Loucy (cell line): ENCODE measurements at regions not wholly inside any gene's neighbourhood (a gene's known extent, or its start where the extent isn't known, plus 50 kb on each side); places are given as distances from the start of the nearest gene placed in this dataset.

Source experiments
- H2AFZ ChIP-seq: fragments of 200-600 bp; sonication (generic); 2 replicates; pipeline ENCODE4 v1.6.0; 2016; ENCODE audit warnings: antibody characterized with exemption, mild to moderate bottlenecking, low read length, moderate library complexity
- H3F3A ChIP-seq: fragments of 200-600 bp; 2 replicates; pipeline ENCODE4 v1.6.0; 2016; ENCODE audit warnings: antibody characterized with exemption, low read depth, mild to moderate bottlenecking
- H3K27me3 ChIP-seq: fragments of 200-600 bp; sonication (generic); 2 replicates; pipeline ENCODE4 v1.6.1; 2014; ENCODE audit warnings: low read length, mild to moderate bottlenecking; ENCODE audit not compliant: insufficient read depth, poor library complexity, severe bottlenecking
- H3K36me3 ChIP-seq: fragments of 200-600 bp; sonication (generic); 2 replicates; pipeline ENCODE4 v1.6.1; 2016; ENCODE audit warnings: low read length; ENCODE audit not compliant: insufficient read depth
- H3K4me1 ChIP-seq: fragments of 200-600 bp; sonication (generic); 2 replicates; pipeline ENCODE4 v1.5.1; 2014; ENCODE audit warnings: low read length, mild to moderate bottlenecking; ENCODE audit not compliant: insufficient read depth, poor library complexity, severe bottlenecking
- H3K4me2 ChIP-seq: fragments of 200-600 bp; sonication (generic); 2 replicates; pipeline ENCODE4 v1.6.0; 2014; ENCODE audit warnings: antibody characterized with exemption, low read length, low read depth, mild to moderate bottlenecking; ENCODE audit not compliant: poor library complexity, severe bottlenecking
- H3K4me3 ChIP-seq: fragments of 200-600 bp; sonication (generic); 2 replicates; pipeline ENCODE4 v1.5.1; 2014; ENCODE audit warnings: low read length, mild to moderate bottlenecking, mixed read lengths; ENCODE audit not compliant: poor library complexity, severe bottlenecking
- H3K79me2 ChIP-seq: fragments of 200-600 bp; sonication (generic); 2 replicates; pipeline ENCODE4 v1.6.1; 2014; ENCODE audit warnings: low read length; ENCODE audit not compliant: insufficient read depth
- H3K9ac ChIP-seq: fragments of 200-600 bp; sonication (generic); 2 replicates; pipeline ENCODE4 v1.6.0; 2014; ENCODE audit warnings: mild to moderate bottlenecking, low read depth, low read length, moderate library complexity; ENCODE audit not compliant: poor library complexity, severe bottlenecking
- H3K9me2 ChIP-seq: fragments of 200-600 bp; sonication (generic); replicated peaks from 2 replicates; pipeline ENCODE4 v1.6.1; 2016; ENCODE audit warnings: low read depth, low read length, mixed read lengths
- H3K9me3 ChIP-seq: fragments of 200-600 bp; sonication (generic); 2 replicates; pipeline ENCODE4 v1.6.1; 2014; ENCODE audit warnings: mild to moderate bottlenecking, antibody characterized with exemption, low read length, low read depth; ENCODE audit not compliant: insufficient read depth
- H4K20me1 ChIP-seq: fragments of 200-600 bp; sonication (generic); 2 replicates; pipeline ENCODE4 v1.6.0; 2014; ENCODE audit warnings: antibody characterized with exemption, low read length, mild to moderate bottlenecking; ENCODE audit not compliant: insufficient read depth, poor library complexity, severe bottlenecking
- CTCF ChIP-seq: fragments of 200-600 bp; sonication (generic); conservative IDR thresholded peaks from 2 replicates; pipeline ENCODE4 v1.5.1; 2014; ENCODE audit warnings: mild to moderate bottlenecking, antibody characterized with exemption, low read length
- EZH2phosphoT487 ChIP-seq: fragments of 200-600 bp; IDR thresholded peaks from 2 replicates; pipeline ENCODE4 v1.6.1; 2018; ENCODE audit warnings: antibody characterized with exemption, mild to moderate bottlenecking, moderate library complexity, borderline replicate concordance

- TF ChIP-seq EZH2phosphoT487 (no peak), CTCF (no peak)
- H3K4me3 ChIP-seq: no peak overlapping the region
- no peaks in the 10 kb centered on the region for H3F3A ChIP-seq
- H3K4me2 ChIP-seq: no peak overlapping the region
- H3K9ac ChIP-seq: no peak overlapping the region
- H3K79me2 ChIP-seq: no peaks in the 10 kb centered on the region
- H2AFZ ChIP-seq: no peak overlapping the region
- H3K27me3 ChIP-seq: no peaks in the 10 kb centered on the region
- no peaks in the 10 kb centered on the region for H3K9me2 ChIP-seq
- peaks cover 4% of the 10 kb centered on the region; the same call in 1 of the 2 replicates for H3K9me3 ChIP-seq
- no peaks in the 10 kb centered on the region for H3K36me3 ChIP-seq
- H4K20me1 ChIP-seq: no peaks in the 10 kb centered on the region
- H3K4me1 ChIP-seq: no peaks in the 10 kb centered on the region
Observed at GRCh38 chr7:156131881-156132280, 319.6 kb upstream of the SHH start.

GRCh38 chr7:156129522-156129921 is 317.3 kb upstream of the SHH start:
- Histone ChIP-seq H3K27me3 (no peaks in the 10 kb centered on the region), H3K4me2 (no peak overlapping the region), H3K79me2 (no peaks in the 10 kb centered on the region)

GRCh38 chr7:156128496-156128895 is 316.2 kb upstream of the SHH start:
- no peaks in the 10 kb centered on the region for H3F3A ChIP-seq
- H2AFZ ChIP-seq: no peak overlapping the region
- no peak overlapping the region for H3K4me3 ChIP-seq
- peaks cover 11% of the 10 kb centered on the region; the same call in 1 of the 2 replicates for H3K9me3 ChIP-seq
- no peak overlapping the region for H3K9ac ChIP-seq
- no peak overlapping the region for H3K4me2 ChIP-seq
- H4K20me1 ChIP-seq: no peaks in the 10 kb centered on the region
- no peaks in the 10 kb centered on the region for H3K36me3 ChIP-seq
- TF ChIP-seq EZH2phosphoT487: no peak
- no peak for TF ChIP-seq CTCF
- H3K79me2 ChIP-seq: no peaks in the 10 kb centered on the region
- no peaks in the 10 kb centered on the region for H3K9me2 ChIP-seq
- no peaks in the 10 kb centered on the region for H3K4me1 ChIP-seq
- no peaks in the 10 kb centered on the region for H3K27me3 ChIP-seq

More at GRCh38 chr7:156129522-156129921, 317.3 kb upstream of the SHH start:
- Histone ChIP-seq H3K36me3 (no peaks in the 10 kb centered on the region), H3K9me3 (peaks cover 11% of the 10 kb centered on the region; the same call in 1 of the 2 replicates), H2AFZ (no peak overlapping the region), H4K20me1 (no peaks in the 10 kb centered on the region), H3K9ac (no peak overlapping the region), H3K4me3 (no peak overlapping the region), H3F3A (no peaks in the 10 kb centered on the region), H3K4me1 (no peaks in the 10 kb centered on the region), H3K9me2 (no peaks in the 10 kb centered on the region)
- TF ChIP-seq EZH2phosphoT487: no peak
- TF ChIP-seq CTCF: no peak
